ENCODE measurements at regions not wholly inside any gene's neighbourhood (a gene's known extent, or its start where the extent isn't known, plus 50 kb on each side); places are given as distances from the start of the nearest gene placed in this dataset.

DNA sequence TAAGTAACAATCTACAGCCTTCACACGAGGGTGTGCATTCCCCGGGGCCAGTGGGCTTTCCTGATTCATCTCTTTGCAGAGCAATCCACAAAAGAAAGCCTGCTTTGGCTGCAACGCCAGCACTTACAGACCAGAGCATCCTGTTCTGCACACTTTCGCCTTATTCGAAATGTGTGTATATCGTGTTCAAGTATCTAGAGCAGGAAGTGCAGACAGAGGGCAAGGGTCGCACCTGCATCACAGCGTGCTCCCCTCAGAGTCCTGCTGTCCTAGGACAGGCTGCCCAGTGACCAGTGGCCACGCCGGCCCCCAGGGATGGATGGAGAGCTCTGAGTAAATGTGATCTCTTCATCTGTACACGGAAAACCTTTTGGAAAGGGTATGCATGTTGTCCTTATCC lies 264.3 kb downstream of the ZNF516 start:
- TF ChIP-seq, protein P1, sequence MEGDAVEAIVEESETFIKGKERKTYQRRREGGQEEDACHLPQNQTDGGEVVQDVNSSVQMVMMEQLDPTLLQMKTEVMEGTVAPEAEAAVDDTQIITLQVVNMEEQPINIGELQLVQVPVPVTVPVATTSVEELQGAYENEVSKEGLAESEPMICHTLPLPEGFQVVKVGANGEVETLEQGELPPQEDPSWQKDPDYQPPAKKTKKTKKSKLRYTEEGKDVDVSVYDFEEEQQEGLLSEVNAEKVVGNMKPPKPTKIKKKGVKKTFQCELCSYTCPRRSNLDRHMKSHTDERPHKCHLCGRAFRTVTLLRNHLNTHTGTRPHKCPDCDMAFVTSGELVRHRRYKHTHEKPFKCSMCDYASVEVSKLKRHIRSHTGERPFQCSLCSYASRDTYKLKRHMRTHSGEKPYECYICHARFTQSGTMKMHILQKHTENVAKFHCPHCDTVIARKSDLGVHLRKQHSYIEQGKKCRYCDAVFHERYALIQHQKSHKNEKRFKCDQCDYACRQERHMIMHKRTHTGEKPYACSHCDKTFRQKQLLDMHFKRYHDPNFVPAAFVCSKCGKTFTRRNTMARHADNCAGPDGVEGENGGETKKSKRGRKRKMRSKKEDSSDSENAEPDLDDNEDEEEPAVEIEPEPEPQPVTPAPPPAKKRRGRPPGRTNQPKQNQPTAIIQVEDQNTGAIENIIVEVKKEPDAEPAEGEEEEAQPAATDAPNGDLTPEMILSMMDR (IDR thresholded peaks at IDR 0.05) = no peak
- TF ChIP-seq POLR2A (IDR thresholded peaks at IDR 0.05) = no peak

Data from adrenal gland (tissue), 5 donors.